K562 (cell line): ENCODE measurements at regions not wholly inside any gene's neighbourhood (a gene's known extent, or its start where the extent isn't known, plus 50 kb on each side); places are given as distances from the start of the nearest gene placed in this dataset.

Experiments used
- ATAC-seq: fragments of 200-7000 bp; cut with Tn5 transposase; 3 replicates; pipeline ENCODE4 v1.9.1; 2020; ENCODE audit warnings: moderate library complexity
- BruUV-seq: library from RNA; stranded (reverse); fragments of 400-500 nt; replicated peaks from 2 replicates; lab custom pipeline; 2021; lab: Mats Ljungman, UMichigan
- CTCF ChIA-PET: fragments of 300-600 bp; formaldehyde crosslinking; extraction: SDS; loops from one replicate; lab custom pipeline; 2021; ENCODE audit warnings: low intra/inter-chr PET ratio; lab: Yijun Ruan, JAX
- POLR2A ChIA-PET: fragments of 300-600, 350-650 bp; sonication (Branson Sonifier 250); formaldehyde crosslinking; extraction: SDS; loops from one replicate; lab custom pipeline; 2021; ENCODE audit warnings: antibody characterized with exemption, inconsistent platforms; lab: Yijun Ruan, JAX
- DNase-seq, 4 experiments: peaks; one replicate each; pipeline versions ENCODE4 v3.0.0 to v3.0.0-alpha.2; 2011 to 2018; ENCODE audit warnings: low spot score in 3 of 4, mixed read lengths in 3 of 4; ENCODE audit errors: extremely low read depth in 1 of 4
- FAIRE-seq: peaks from 2 replicates; lab custom pipeline; 2011; peaks lifted over from hg19 to GRCh38; lab: Jason Lieb, UNC
- H2AFZ ChIP-seq: 2 replicates; pipeline ENCODE4 v1.6.0; 2011; ENCODE audit warnings: low read depth, low read length, control low read depth, inconsistent platforms
- H3K27ac ChIP-seq: fragments of 200-600 bp; 3 replicates; pipeline ENCODE4 v1.8.0; 2011; ENCODE audit warnings: low read depth, mild to moderate bottlenecking, control low read depth, inconsistent platforms, low read length, moderate library complexity, mixed read lengths; ENCODE audit errors: extremely low read depth
- H3K27me3 ChIP-seq, 2 experiments: fragments of 300-600 bp in 1 of 2; 2 replicates in 1 of 2; 3 replicates in 1 of 2; pipeline versions ENCODE4 v1.6.0 to v1.8.0; 2011; ENCODE audit warnings: inconsistent platforms in 2 of 2, low read length in 2 of 2, mild to moderate bottlenecking in 1 of 2, mixed read lengths in 1 of 2, moderate library complexity in 1 of 2; ENCODE audit not compliant: control insufficient read depth in 2 of 2, insufficient read depth in 2 of 2
- H3K36me3 ChIP-seq: fragments of 300-600 bp; 3 replicates; pipeline ENCODE4 v1.8.0; 2011; ENCODE audit warnings: mild to moderate bottlenecking, low read length, inconsistent platforms; ENCODE audit not compliant: control insufficient read depth, insufficient read depth
- H3K4me1 ChIP-seq, 2 experiments: fragments of 200-600 bp in 1 of 2; replicated peaks in 1 of 2; 2 replicates in 1 of 2; 3 replicates in 1 of 2; pipeline versions ENCODE4 v1.5.1 to v1.8.0; 2011; ENCODE audit warnings: inconsistent platforms in 2 of 2, low read length in 2 of 2, mild to moderate bottlenecking in 1 of 2, mixed read lengths in 1 of 2, moderate library complexity in 1 of 2; ENCODE audit not compliant: control insufficient read depth in 2 of 2, insufficient read depth in 2 of 2
- H3K4me2 ChIP-seq: 2 replicates; pipeline ENCODE4 v1.6.1; 2011; ENCODE audit warnings: low read length, control low read depth, inconsistent platforms, mixed read lengths; ENCODE audit not compliant: insufficient read depth
- H3K4me3 ChIP-seq: fragments of 200-600 bp; sonication (generic), shearing (Covaris generic); 2 replicates; pipeline ENCODE4 v1.5.1; 2016; ENCODE audit warnings: control low read depth, inconsistent platforms
- H3K79me2 ChIP-seq: fragments of 200-600 bp; 3 replicates; pipeline ENCODE4 v1.8.0; 2011; ENCODE audit warnings: low read length, inconsistent platforms; ENCODE audit not compliant: control insufficient read depth, insufficient read depth
- H3K9ac ChIP-seq, 2 experiments: 2 replicates each; pipeline versions ENCODE4 v1.6.0 to v1.6.1; 2011; ENCODE audit warnings: low read depth in 2 of 2, low read length in 2 of 2, control low read depth in 1 of 2, inconsistent platforms in 1 of 2, mild to moderate bottlenecking in 1 of 2, mixed read lengths in 1 of 2; ENCODE audit not compliant: insufficient read depth in 1 of 2
- H3K9me1 ChIP-seq: one replicate; pipeline ENCODE4 v1.6.0; 2011; ENCODE audit warnings: inconsistent platforms, mild to moderate bottlenecking, low read length, moderate library complexity; ENCODE audit not compliant: control insufficient read depth, insufficient read depth
- H3K9me3 ChIP-seq: replicated peaks from 2 replicates; pipeline ENCODE4 v1.5.1; 2011; ENCODE audit warnings: low read depth, low read length, inconsistent platforms; ENCODE audit not compliant: control insufficient read depth, insufficient read depth
- H4K20me1 ChIP-seq: replicated peaks from 2 replicates; pipeline ENCODE4 v1.6.1; 2011; ENCODE audit warnings: low read length, inconsistent platforms, mixed read lengths; ENCODE audit not compliant: control insufficient read depth, insufficient read depth
- ARID3A ChIP-seq: IDR thresholded peaks from 2 replicates; pipeline ENCODE4 v1.6.1; 2012; ENCODE audit warnings: low read depth, low read length, improper control_type of control experiment, borderline replicate concordance
- BCOR ChIP-seq: fragments of 450-650 bp; IDR thresholded peaks from 2 replicates; pipeline ENCODE4 v1.6.1; 2016
- CBFA2T3 ChIP-seq: fragments of 450-650 bp; IDR thresholded peaks from 2 replicates; pipeline ENCODE4 v1.6.1; 2017
- CHAMP1 ChIP-seq: fragments of 450-650 bp; IDR thresholded peaks from 2 replicates; pipeline ENCODE4 v1.6.1; 2016; ENCODE audit warnings: mild to moderate bottlenecking
- E2F3 ChIP-seq: fragments of 250-450 bp; sonication (Bioruptor Pico); IDR thresholded peaks from 2 replicates; pipeline ENCODE4 v1.4.0; 2020; ENCODE audit warnings: mild to moderate bottlenecking
- ESRRB ChIP-seq: fragments of 250-450 bp; sonication (Bioruptor Pico); IDR thresholded peaks from 2 replicates; pipeline ENCODE4 v1.5.0; 2020; ENCODE audit warnings: mild to moderate bottlenecking, moderate library complexity, borderline replicate concordance
- HEY1 ChIP-seq: fragments of 250-450 bp; sonication (Bioruptor Pico); IDR thresholded peaks from 2 replicates; pipeline ENCODE4 v1.5.0; 2020; ENCODE audit warnings: mild to moderate bottlenecking, moderate library complexity, borderline replicate concordance
- MEIS2 ChIP-seq: fragments of 450-650 bp; IDR thresholded peaks from 2 replicates; pipeline ENCODE4 v1.6.1; 2014; ENCODE audit warnings: mild to moderate bottlenecking; ENCODE audit not compliant: partially characterized antibody
- NR1H2 ChIP-seq: sonication (generic); formaldehyde crosslinking; IDR thresholded peaks from 2 replicates; pipeline ENCODE4 v1.4.0; 2020; ENCODE audit warnings: mild to moderate bottlenecking, missing genetic modification reagents
- POLR2B ChIP-seq: fragments of 450-650 bp; IDR thresholded peaks from 2 replicates; pipeline ENCODE4 v1.6.1; 2018; ENCODE audit warnings: low read depth; ENCODE audit not compliant: partially characterized antibody
- TFE3 ChIP-seq: fragments of 450-650 bp; formaldehyde crosslinking; IDR thresholded peaks from 2 replicates; pipeline ENCODE4 v1.4.0; 2020; ENCODE audit warnings: mild to moderate bottlenecking, mixed read lengths
- TOE1 ChIP-seq, 2 experiments: fragments of 450-650 bp in 1 of 2; sonication (generic) in 1 of 2; formaldehyde crosslinking in 1 of 2; IDR thresholded peaks; 2 replicates each; pipeline versions ENCODE4 v1.7.1 to v1.8.0; 2016 to 2022; ENCODE audit warnings: borderline replicate concordance in 2 of 2, mild to moderate bottlenecking in 2 of 2, antibody characterized with exemption in 1 of 2, inconsistent platforms in 1 of 2, low read depth in 1 of 2, missing genetic modification reagents in 1 of 2, moderate library complexity in 1 of 2
- XRCC3 ChIP-seq: fragments of 450-650 bp; IDR thresholded peaks from 2 replicates; pipeline ENCODE4 v1.6.1; 2017; ENCODE audit warnings: mild to moderate bottlenecking, moderate library complexity
- ZNF134 ChIP-seq: fragments of 250-450 bp; sonication (Bioruptor Pico); conservative IDR thresholded peaks from 2 replicates; pipeline ENCODE4 v1.4.0; 2020
- ZNF408 ChIP-seq: fragments of 250-450 bp; sonication (Bioruptor Pico); IDR thresholded peaks from 2 replicates; pipeline ENCODE4 v1.4.0; 2020; ENCODE audit warnings: low read depth, mild to moderate bottlenecking, moderate library complexity
- WGBS: fragments of 100-300 bp; shearing (Covaris generic); methylation state at CpG from one replicate; pipeline ENCODE4 v1.1.6; 2016; ENCODE audit warnings: low coverage, mixed read lengths; ENCODE audit not compliant: insufficient coverage; ENCODE audit errors: missing lambda C conversion rate; 5-methylcytosine and 5-hydroxymethylcytosine counted together
- in situ Hi-C: fragments of 300-500 bp; cut with MboI; formaldehyde crosslinking; loops from 4 replicates; pipeline ENCODE4 v1.15.0; 2018; ENCODE audit warnings: inconsistent platforms, mixed read lengths
- intact Hi-C: fragments of 100-400 bp; cut with micrococcal nuclease; formaldehyde crosslinking; loops from 2 replicates; pipeline ENCODE4 v1.14.2; 2022
- TF ChIP-seq, protein P1 (sequence below): fragments of 250-450 bp; sonication (Bioruptor Pico); IDR thresholded peaks from 2 replicates; pipeline ENCODE4 v1.4.0; 2020

DNA sequence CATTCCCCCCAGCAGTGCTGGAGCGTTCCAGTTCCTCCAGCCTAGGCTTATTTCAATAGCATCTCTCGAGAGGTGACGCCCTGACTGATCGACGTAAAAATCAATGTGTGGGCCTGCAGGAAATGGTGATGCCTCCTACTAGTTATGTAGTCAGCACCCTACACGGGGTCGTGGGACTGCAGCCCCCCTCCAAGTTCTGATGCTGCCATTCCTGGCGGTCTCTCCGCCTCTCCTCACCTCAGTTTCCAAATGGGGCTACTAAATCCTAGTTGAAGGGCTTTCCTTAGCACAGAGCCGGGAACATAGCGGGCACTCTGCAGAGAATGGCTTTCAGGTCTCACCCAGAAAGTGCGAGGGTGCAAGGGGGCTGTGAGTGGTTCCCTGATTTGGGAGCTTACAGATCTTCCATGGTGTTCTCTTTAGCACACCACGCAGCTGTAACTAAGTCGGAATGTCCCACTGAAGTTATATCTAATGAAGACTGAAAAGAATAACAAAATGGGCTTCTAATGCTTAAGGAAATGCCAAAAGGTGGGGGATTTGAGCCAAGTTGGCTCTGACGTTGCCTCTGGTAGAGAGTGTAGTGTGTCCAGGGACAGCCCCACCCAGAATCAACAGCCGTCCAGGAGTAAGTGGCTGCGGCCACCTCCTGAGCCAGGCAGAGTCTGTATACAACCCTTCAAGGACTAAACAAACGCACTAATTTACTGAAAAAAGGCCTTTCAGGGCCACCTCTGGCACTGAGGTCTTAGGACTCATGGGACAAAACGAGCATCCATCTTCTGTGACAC is 299.7 kb upstream of the FOXF1 start:
- Histone ChIP-seq H3K27ac (no peak overlapping the region), H3K4me3 (no peak overlapping the region)
- no peak for FAIRE-seq
- no peak for TF ChIP-seq ZNF134 (CRISPR knock-in tag)
- TF ChIP-seq NR1H2: no peak
- no peak for TF ChIP-seq CHAMP1
- TF ChIP-seq TOE1 (IDR thresholded peaks at IDR 0.05; ENCODE audit: borderline replicate concordance): no peak
- no peak for TF ChIP-seq TOE1 (CRISPR knock-in tag; IDR thresholded peaks at IDR 0.05; ENCODE audit: borderline replicate concordance, low read depth)
- no peak for TF ChIP-seq MEIS2
- no peak for TF ChIP-seq ZNF408 (CRISPR knock-in tag)
- no peak for TF ChIP-seq CBFA2T3
- TF ChIP-seq POLR2B: no peak
- TF ChIP-seq XRCC3: no peak
- no peak for TF ChIP-seq ESRRB (CRISPR knock-in tag)
- TF ChIP-seq TFE3: no peak
- no peak for TF ChIP-seq E2F3 (CRISPR knock-in tag)
- TF ChIP-seq, protein P1, sequence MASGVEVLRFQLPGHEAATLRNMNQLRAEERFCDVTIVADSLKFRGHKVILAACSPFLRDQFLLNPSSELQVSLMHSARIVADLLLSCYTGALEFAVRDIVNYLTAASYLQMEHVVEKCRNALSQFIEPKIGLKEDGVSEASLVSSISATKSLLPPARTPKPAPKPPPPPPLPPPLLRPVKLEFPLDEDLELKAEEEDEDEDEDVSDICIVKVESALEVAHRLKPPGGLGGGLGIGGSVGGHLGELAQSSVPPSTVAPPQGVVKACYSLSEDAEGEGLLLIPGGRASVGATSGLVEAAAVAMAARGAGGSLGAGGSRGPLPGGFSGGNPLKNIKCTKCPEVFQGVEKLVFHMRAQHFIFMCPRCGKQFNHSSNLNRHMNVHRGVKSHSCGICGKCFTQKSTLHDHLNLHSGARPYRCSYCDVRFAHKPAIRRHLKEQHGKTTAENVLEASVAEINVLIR (CRISPR knock-in tag): no peak
- TF ChIP-seq BCOR: no peak
- TF ChIP-seq ARID3A: no peak
- TF ChIP-seq HEY1: no peak

More for the DNA sequence above, 299.7 kb upstream of the FOXF1 start:
- intact Hi-C loops: no loop called here
- ChIA-PET POLR2A (no interaction called here), CTCF (no interaction called here)
- 2% methylated on average over 18 of the region's 19 CpGs for WGBS
- DNase-seq: no peak
- Histone ChIP-seq H3K79me2 (no peaks in the 10 kb centered on the region), H3K36me3 (no peaks in the 10 kb centered on the region), H3K9me3 (no peaks in the 10 kb centered on the region), H4K20me1 (no peaks in the 10 kb centered on the region; the same call in 1 of the 2 replicates), H2AFZ (no peak overlapping the region), H3K27me3 (peaks cover 0 to 10% of the 10 kb centered on the region in 2 experiments; a peak in 1 of 5 replicates), H3K9ac (no peak overlapping the region), H3K4me2 (no peak overlapping the region), H3K4me1 (no peaks in the 10 kb centered on the region; a peak in 1 of 5 replicates), H3K9me1 (no peaks in the 10 kb centered on the region)
- no TSS peak for BruUV-seq
- in situ Hi-C loops: no loop called here
- no peak for ATAC-seq
